IMR-90 (cell line): ENCODE measurements at regions not wholly inside any gene's neighbourhood (a gene's known extent, or its start where the extent isn't known, plus 50 kb on each side); places are given as distances from the start of the nearest gene placed in this dataset.

Experiments
- ATAC-seq: fragments of 200-7000 bp; cut with Tn5 transposase; 2 replicates; pipeline ENCODE4 v1.9.1; 2020; ENCODE audit warnings: low read depth, mild to moderate bottlenecking, moderate library complexity
- BruUV-seq: library from RNA; stranded (reverse); fragments of 400-500 nt; replicated peaks from 2 replicates; lab custom pipeline; 2021; lab: Mats Ljungman, UMichigan
- CTCF ChIA-PET: fragments of 300-600 bp; formaldehyde crosslinking; extraction: SDS; loops from one replicate; lab custom pipeline; 2021; ENCODE audit warnings: antibody characterized with exemption; lab: Yijun Ruan, JAX
- POLR2A ChIA-PET: fragments of 300-600 bp; sonication (Branson Sonifier 250); formaldehyde crosslinking; loops from one replicate; lab custom pipeline; 2022; ENCODE audit warnings: antibody characterized with exemption; ENCODE audit not compliant: unreplicated experiment; lab: Charles Lee
- DNase-seq: peaks from one replicate; pipeline ENCODE4 v3.0.0; 2013
- H2AFZ ChIP-seq: replicated peaks from 2 replicates; pipeline ENCODE3; 2013; ENCODE audit warnings: low read length, mild to moderate bottlenecking; ENCODE audit not compliant: poor library complexity
- H2AK5ac ChIP-seq: 2 replicates; pipeline ENCODE4 v1.6.1; 2013; ENCODE audit warnings: low read depth, low read length, inconsistent platforms
- H2AK9ac ChIP-seq: replicated peaks from 2 replicates; pipeline ENCODE3; 2013; ENCODE audit warnings: mild to moderate bottlenecking, low read depth, low read length, moderate library complexity; ENCODE audit not compliant: poor library complexity
- H2BK120ac ChIP-seq: 2 replicates; pipeline ENCODE4 v1.6.1; 2013; ENCODE audit warnings: low read depth, low read length, inconsistent platforms
- H2BK15ac ChIP-seq: 3 replicates; pipeline ENCODE4 v1.6.1; 2013; ENCODE audit warnings: low read depth, low read length, inconsistent platforms
- H2BK20ac ChIP-seq: 2 replicates; pipeline ENCODE4 v1.6.1; 2013; ENCODE audit warnings: low read depth, mild to moderate bottlenecking, inconsistent platforms, low read length, moderate library complexity
- H2BK5ac ChIP-seq: 2 replicates; pipeline ENCODE4 v1.6.1; 2013; ENCODE audit warnings: mild to moderate bottlenecking, low read depth, low read length, inconsistent platforms; ENCODE audit not compliant: poor library complexity, severe bottlenecking
- H3K14ac ChIP-seq: replicated peaks from 2 replicates; pipeline ENCODE4 v1.6.1; 2013; ENCODE audit warnings: low read depth, low read length, inconsistent platforms
- H3K18ac ChIP-seq: 2 replicates; pipeline ENCODE4 v1.6.1; 2013; ENCODE audit warnings: low read depth, low read length, control low read depth
- H3K23ac ChIP-seq: 2 replicates; pipeline ENCODE4 v1.6.1; 2013; ENCODE audit warnings: low read depth, low read length, inconsistent platforms
- H3K27ac ChIP-seq: 2 replicates; pipeline ENCODE4 v1.5.1; 2013; ENCODE audit warnings: mild to moderate bottlenecking, control low read depth, low read length; ENCODE audit not compliant: insufficient read depth
- H3K27me3 ChIP-seq: 2 replicates; pipeline ENCODE4 v1.6.1; 2013; ENCODE audit warnings: low read length; ENCODE audit not compliant: control insufficient read depth, insufficient read depth
- H3K36me3 ChIP-seq: 2 replicates; pipeline ENCODE4 v1.6.1; 2013; ENCODE audit warnings: low read length, mixed read lengths; ENCODE audit not compliant: control insufficient read depth, insufficient read depth
- H3K4ac ChIP-seq: 2 replicates; pipeline ENCODE4 v1.6.1; 2013; ENCODE audit warnings: low read depth, low read length, inconsistent platforms
- H3K4me1 ChIP-seq: 2 replicates; pipeline ENCODE4 v1.6.1; 2013; ENCODE audit warnings: low read length, mixed read lengths; ENCODE audit not compliant: control insufficient read depth, insufficient read depth
- H3K4me2 ChIP-seq: 2 replicates; pipeline ENCODE4 v1.6.1; 2013; ENCODE audit warnings: low read depth, mild to moderate bottlenecking, control low read depth, low read length, moderate library complexity
- H3K4me3 ChIP-seq: 2 replicates; pipeline ENCODE4 v1.5.1; 2013; ENCODE audit warnings: low read depth, mild to moderate bottlenecking, control low read depth, low read length, moderate library complexity; ENCODE audit not compliant: insufficient read depth
- H3K56ac ChIP-seq: 2 replicates; pipeline ENCODE4 v1.6.1; 2013; ENCODE audit warnings: low read length, inconsistent platforms; ENCODE audit not compliant: insufficient read depth; ENCODE audit errors: extremely low read depth
- H3K79me1 ChIP-seq, 2 experiments: 2 replicates each; pipeline ENCODE4 v1.6.1; 2013; ENCODE audit warnings: low read length in 2 of 2, inconsistent platforms in 1 of 2, low read depth in 1 of 2
- H3K9ac ChIP-seq: 2 replicates; pipeline ENCODE4 v1.6.1; 2013; ENCODE audit warnings: low read depth, low read length, control low read depth
- H3K9me1 ChIP-seq: 2 replicates; pipeline ENCODE4 v1.6.1; 2013; ENCODE audit warnings: low read length, inconsistent platforms; ENCODE audit not compliant: insufficient read depth
- H3K9me3 ChIP-seq: 2 replicates; pipeline ENCODE4 v1.6.1; 2013; ENCODE audit warnings: low read length; ENCODE audit not compliant: control insufficient read depth, insufficient read depth
- H4K20me1 ChIP-seq: 2 replicates; pipeline ENCODE4 v1.6.1; 2013; ENCODE audit warnings: low read length, inconsistent platforms; ENCODE audit not compliant: insufficient read depth
- H4K5ac ChIP-seq: 2 replicates; pipeline ENCODE4 v1.6.1; 2013; ENCODE audit warnings: mild to moderate bottlenecking, low read depth, low read length, control low read depth
- H4K8ac ChIP-seq, 2 experiments: 2 replicates each; pipeline ENCODE4 v1.6.1; 2013; ENCODE audit warnings: low read depth in 2 of 2, low read length in 2 of 2, control low read depth in 1 of 2, inconsistent platforms in 1 of 2
- H4K91ac ChIP-seq: 2 replicates; pipeline ENCODE4 v1.6.1; 2013; ENCODE audit warnings: low read depth, low read length, inconsistent platforms; ENCODE audit not compliant: insufficient read depth
- BHLHE40 ChIP-seq: fragments of 150-350 bp; IDR thresholded peaks from 2 replicates; pipeline ENCODE4 v1.6.1; 2016; ENCODE audit warnings: mild to moderate bottlenecking, low read depth, low read length
- FOS ChIP-seq: fragments of 150-350 bp; IDR thresholded peaks from 2 replicates; pipeline ENCODE4 v1.6.1; 2016; ENCODE audit warnings: low read depth, low read length
- MXI1 ChIP-seq: IDR thresholded peaks from 2 replicates; pipeline ENCODE4 v1.6.1; 2012; ENCODE audit warnings: low read depth, mild to moderate bottlenecking, low read length, moderate library complexity, borderline replicate concordance
- NFE2L2 ChIP-seq: fragments of 150-350 bp; IDR thresholded peaks from 2 replicates; pipeline ENCODE4 v1.6.1; 2016; ENCODE audit warnings: low read depth, mild to moderate bottlenecking, low read length
- WGBS, 2 experiments: methylation state at CpG; one replicate each; pipeline versions ENCODE4 v1.1.5 to v1.1.7; 2013; ENCODE audit warnings: missing lambda C conversion rate in 2 of 2; ENCODE audit not compliant: insufficient read length in 1 of 2; ENCODE audit errors: extremely low coverage in 2 of 2; 5-methylcytosine and 5-hydroxymethylcytosine counted together
- dilution Hi-C: fragments of 300-500 bp; cut with HindIII; formaldehyde crosslinking; loops from one replicate; pipeline ENCODE4 v1.14.3; 2018; ENCODE audit warnings: low sequenced_read_pairs; ENCODE audit not compliant: unreplicated experiment
- in situ Hi-C: fragments of 300-500 bp; cut with MboI; formaldehyde crosslinking; loops from 3 replicates; pipeline ENCODE4 v1.14.3; 2019; ENCODE audit warnings: low sequenced_read_pairs, inconsistent platforms, mixed read lengths
- intact Hi-C: fragments of 100-400 bp; cut with micrococcal nuclease; formaldehyde crosslinking; loops from 2 replicates; pipeline ENCODE4 v1.10.0; 2022

GRCh38 chr15:39153716-39154115 is 427.2 kb upstream of the THBS1 start:
- Histone ChIP-seq H3K23ac (no peak overlapping the region), H2AK5ac (peak overlapping the region; percentile 56; the same call in 1 of the 2 replicates), H3K4ac (peak overlapping the region; percentile 11; the same call in 1 of the 2 replicates), H3K9me3 (no peaks in the 10 kb centered on the region), H3K36me3 (no peaks in the 10 kb centered on the region), H3K27ac (no peak overlapping the region), H3K9ac (no peak overlapping the region), H3K27me3 (no peaks in the 10 kb centered on the region), H2AFZ (no peak overlapping the region), H4K5ac (no peak overlapping the region), H3K18ac (no peak overlapping the region), H3K9me1 (peaks cover 5% of the 10 kb centered on the region; the same call in 1 of the 2 replicates), H4K91ac (0 out of 2 replicates have a peak overlapping the region, but pooled peaks have one; percentile 24), H2AK9ac (no peak overlapping the region), H2BK15ac (peak overlapping the region; percentile 57; the same call in 1 of the 3 replicates), H3K4me3 (no peak overlapping the region), H3K4me2 (no peak overlapping the region), H4K8ac (peak overlapping the region in 1 of 2 experiments; percentile 23; a peak in 1 of 4 replicates), H2BK20ac (peak overlapping the region; percentile 52; the same call in 1 of the 2 replicates), H3K56ac (no peak overlapping the region), H3K4me1 (peaks cover 13% of the 10 kb centered on the region), H4K20me1 (no peaks in the 10 kb centered on the region), H2BK5ac (no peak overlapping the region), H2BK120ac (peak overlapping the region; percentile 41), H3K79me1 (no peaks in the 10 kb centered on the region), H3K14ac (peak overlapping the region; percentile 30; the same call in 1 of the 2 replicates)
- CTCF ChIA-PET, result interaction anchor here (0.8 to 1.3 kb wide), 5 partner anchors 10 to 27 kb away, joined by 3 read pairs; no protein-coding TSS in a partner anchor
- BruUV-seq, result no TSS peak
- no peak for TF ChIP-seq MXI1
- TF ChIP-seq BHLHE40, result no peak
- TF ChIP-seq FOS, result no peak
- no peak for TF ChIP-seq NFE2L2
- WGBS, 2 experiments, result no CpG with 5 or more reads among the region's 2 CpGs
- dilution Hi-C loops (no loop called here), intact Hi-C loops (no loop called here), in situ Hi-C loops (loop anchor here (25.0 kb wide), 1 partner anchor 609 kb away; no protein-coding TSS in a partner anchor)
- ATAC-seq (no peak), DNase-seq (peak; percentile 15)
- POLR2A ChIA-PET, result no interaction called here
